Tibial nerve (tissue), 4 donors: ENCODE measurements at regions not wholly inside any gene's neighbourhood (a gene's known extent, or its start where the extent isn't known, plus 50 kb on each side); places are given as distances from the start of the nearest gene placed in this dataset.
"Not testable (repeated sequence)": the region's sequence is repeated elsewhere in the genome, so short reads cannot be mapped to it uniquely, and the experiment has no call there.

Experiments used
- DNase-seq, 2 donors: peaks; one replicate each; pipeline ENCODE4 v3.0.0-alpha.2; 2019; ENCODE audit warnings: low spot score in 2 of 2
- H3K27ac ChIP-seq, 4 donors: fragments of 200-600 bp; sonication (generic) in 3 of 4; one replicate each; pipeline ENCODE4 v1.5.1; 2017 to 2019; ENCODE audit warnings: mild to moderate bottlenecking in 1 of 4
- H3K27me3 ChIP-seq, 2 donors: fragments of 200-600 bp; sonication (generic) in 1 of 2; one replicate each; pipeline versions ENCODE4 v1.5.1 to v1.6.0; 2017 to 2019
- H3K36me3 ChIP-seq, 3 donors: fragments of 200-600 bp; sonication (generic); one replicate each; pipeline ENCODE4 v1.5.1; 2018 to 2019
- H3K4me1 ChIP-seq, 4 donors: fragments of 200-600 bp; sonication (generic) in 3 of 4; one replicate each; pipeline ENCODE4 v1.5.1; 2017 to 2019
- H3K4me3 ChIP-seq, 4 donors: fragments of 200-600 bp; sonication (generic) in 3 of 4; one replicate each; pipeline ENCODE4 v1.5.1; 2017 to 2019; ENCODE audit warnings: mild to moderate bottlenecking in 1 of 4, moderate library complexity in 1 of 4
- H3K9me3 ChIP-seq, 4 donors: fragments of 200-600 bp; sonication (generic) in 3 of 4; one replicate each; pipeline ENCODE4 v1.5.1; 2017 to 2019
- EP300 ChIP-seq, 2 donors: sonication (generic); formaldehyde crosslinking; IDR thresholded peaks; one replicate each; pipeline ENCODE4 v1.6.1; 2017; ENCODE audit warnings: antibody characterized with exemption in 2 of 2, mild to moderate bottlenecking in 1 of 2
- POLR2A ChIP-seq, 2 donors: fragments of 450-650 bp; IDR thresholded peaks; one replicate each; pipeline ENCODE4 v1.6.1; 2017; ENCODE audit warnings: antibody characterized with exemption in 2 of 2, mild to moderate bottlenecking in 2 of 2, moderate library complexity in 2 of 2
- WGBS, 2 donors: methylation state at CpG; one replicate each; pipeline ENCODE4 v1.1.5; 2018; 5-methylcytosine and 5-hydroxymethylcytosine counted together
- TF ChIP-seq, protein P1 (sequence below), 5 experiments: fragments of 200-600 bp in 3 of 5; fragments of 450-650 bp in 2 of 5; sonication (generic) in 3 of 5; IDR thresholded peaks; one replicate each; pipeline ENCODE4 v1.5.1; 2016 to 2019; ENCODE audit warnings: antibody characterized with exemption in 5 of 5, mild to moderate bottlenecking in 3 of 5, moderate library complexity in 2 of 5

DNA sequence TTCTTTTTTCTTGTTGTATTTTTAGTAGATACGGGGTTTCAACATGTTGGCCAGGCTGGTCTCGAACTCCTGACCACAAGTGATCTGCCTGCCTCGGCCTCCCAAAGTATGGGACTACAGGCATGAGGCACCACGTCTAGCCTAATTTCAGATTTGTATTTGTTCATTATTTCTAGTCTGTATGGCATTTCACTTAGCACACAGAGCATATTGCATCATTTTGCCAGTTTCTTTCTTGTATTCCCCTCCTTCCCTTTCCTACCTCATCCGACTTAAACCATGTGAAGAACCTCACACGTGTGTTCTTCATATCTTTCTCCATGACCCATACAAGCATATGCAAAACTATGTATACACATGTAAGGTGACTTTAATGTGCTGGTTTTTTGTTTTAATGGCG is 470.0 kb downstream of the CBLN4 start:
- Histone ChIP-seq H3K36me3 (no peaks in the 10 kb centered on the region), H3K27me3 (no peaks in the 10 kb centered on the region), H3K4me1 (peaks cover 0 to 6% (median 0%) of the 10 kb centered on the region in 4 donors), H3K9me3 (no peaks in the 10 kb centered on the region), H3K4me3 (no peak overlapping the region), H3K27ac (no peak overlapping the region)
- TF ChIP-seq, protein P1, sequence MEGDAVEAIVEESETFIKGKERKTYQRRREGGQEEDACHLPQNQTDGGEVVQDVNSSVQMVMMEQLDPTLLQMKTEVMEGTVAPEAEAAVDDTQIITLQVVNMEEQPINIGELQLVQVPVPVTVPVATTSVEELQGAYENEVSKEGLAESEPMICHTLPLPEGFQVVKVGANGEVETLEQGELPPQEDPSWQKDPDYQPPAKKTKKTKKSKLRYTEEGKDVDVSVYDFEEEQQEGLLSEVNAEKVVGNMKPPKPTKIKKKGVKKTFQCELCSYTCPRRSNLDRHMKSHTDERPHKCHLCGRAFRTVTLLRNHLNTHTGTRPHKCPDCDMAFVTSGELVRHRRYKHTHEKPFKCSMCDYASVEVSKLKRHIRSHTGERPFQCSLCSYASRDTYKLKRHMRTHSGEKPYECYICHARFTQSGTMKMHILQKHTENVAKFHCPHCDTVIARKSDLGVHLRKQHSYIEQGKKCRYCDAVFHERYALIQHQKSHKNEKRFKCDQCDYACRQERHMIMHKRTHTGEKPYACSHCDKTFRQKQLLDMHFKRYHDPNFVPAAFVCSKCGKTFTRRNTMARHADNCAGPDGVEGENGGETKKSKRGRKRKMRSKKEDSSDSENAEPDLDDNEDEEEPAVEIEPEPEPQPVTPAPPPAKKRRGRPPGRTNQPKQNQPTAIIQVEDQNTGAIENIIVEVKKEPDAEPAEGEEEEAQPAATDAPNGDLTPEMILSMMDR (IDR thresholded peaks at IDR 0.05) = no peak
- TF ChIP-seq POLR2A (IDR thresholded peaks at IDR 0.05) (no peak), EP300 (IDR thresholded peaks at IDR 0.05) (no peak)
- no peak for DNase-seq
- 73 to 85% methylated on average over 7 of the region's 7 CpGs for WGBS, 2 donors

DNA sequence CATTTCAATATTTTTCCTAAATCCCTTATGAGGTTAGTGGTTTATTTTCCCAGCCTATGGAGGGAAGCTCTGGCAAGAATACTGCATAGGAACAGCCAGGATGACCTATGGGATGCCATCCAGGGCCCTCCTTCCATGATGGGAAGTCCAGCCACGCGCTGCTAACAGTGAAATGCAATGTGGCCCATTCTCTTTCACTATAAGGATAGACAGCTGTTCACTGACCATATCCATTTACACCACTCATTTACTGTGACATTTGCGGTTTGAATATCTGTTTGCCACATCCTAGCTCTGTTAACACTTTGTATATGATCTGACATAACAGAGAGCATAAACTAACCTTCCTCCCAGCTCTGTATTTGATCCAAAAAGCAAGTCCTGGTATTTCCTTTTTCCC is 471.7 kb downstream of the CBLN4 start:
- no peak for TF ChIP-seq POLR2A (IDR thresholded peaks at IDR 0.05)
- no peak for TF ChIP-seq EP300 (IDR thresholded peaks at IDR 0.05)
- TF ChIP-seq, protein P1 (IDR thresholded peaks at IDR 0.05) = no peak

DNA sequence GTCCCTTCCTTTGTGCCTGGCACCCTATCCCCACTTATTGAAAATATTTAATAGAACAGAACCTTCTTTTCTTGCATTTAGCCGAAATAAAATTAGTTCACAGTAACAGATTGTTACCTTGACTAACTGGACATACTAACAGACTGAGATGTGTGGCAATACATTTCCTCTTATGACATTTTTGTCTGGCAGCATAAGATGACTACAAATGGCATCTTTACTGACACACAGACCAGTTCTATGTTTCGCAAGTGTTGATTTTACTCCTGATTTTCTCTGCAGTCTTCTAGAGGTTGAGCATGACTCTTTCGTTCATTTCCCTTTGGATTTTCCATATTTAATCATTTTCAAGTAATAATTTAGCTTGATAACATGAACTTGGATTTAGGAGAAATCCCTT is 474.6 kb downstream of the CBLN4 start:
- H3K9me3 ChIP-seq = no peaks in the 10 kb centered on the region
- no peak overlapping the region for H3K4me3 ChIP-seq
- DNase-seq = no peak
- H3K4me1 ChIP-seq = no peaks in the 10 kb centered on the region
- TF ChIP-seq EP300 (IDR thresholded peaks at IDR 0.05) (no peak), POLR2A (IDR thresholded peaks at IDR 0.05) (no peak)
- TF ChIP-seq, protein P1 (IDR thresholded peaks at IDR 0.05) = no peak
- no peak overlapping the region for H3K27ac ChIP-seq
- no peaks in the 10 kb centered on the region for H3K36me3 ChIP-seq
- H3K27me3 ChIP-seq = no peaks in the 10 kb centered on the region
- WGBS, 2 donors = 85 to 91% methylated on average over 3 of the region's 3 CpGs

More for the DNA sequence above, 471.7 kb downstream of the CBLN4 start:
- no peak overlapping the region for H3K4me3 ChIP-seq
- no peak overlapping the region for H3K27ac ChIP-seq
- peaks cover 0 to 6% (median 0%) of the 10 kb centered on the region in 4 donors for H3K4me1 ChIP-seq
- H3K36me3 ChIP-seq = no peaks in the 10 kb centered on the region
- H3K9me3 ChIP-seq = no peaks in the 10 kb centered on the region
- no peak for DNase-seq
- WGBS, 2 donors = 85% methylated on average over 3 of the region's 3 CpGs
- H3K27me3 ChIP-seq = no peaks in the 10 kb centered on the region

- Histone ChIP-seq H3K4me1 (no peaks in the 10 kb centered on the region), H3K36me3 (no peaks in the 10 kb centered on the region), H3K9me3 (peaks cover 0 to 2% (median 0%) of the 10 kb centered on the region in 4 donors), H3K27ac (no peak overlapping the region), H3K4me3 (no peak overlapping the region), H3K27me3 (no peaks in the 10 kb centered on the region)
- TF ChIP-seq POLR2A (IDR thresholded peaks at IDR 0.05) = no peak
- TF ChIP-seq EP300 (IDR thresholded peaks at IDR 0.05) = no peak
- TF ChIP-seq, protein P1 (IDR thresholded peaks at IDR 0.05) = no peak
- no peak for DNase-seq
- WGBS, 2 donors = 30 to 37% methylated on average over 3 of the region's 3 CpGs
Observed at GRCh38 chr20:55528482-55528881, 476.8 kb downstream of the CBLN4 start.

GRCh38 chr20:55522296-55522815 is 483.0 kb downstream of the CBLN4 start:
- Histone ChIP-seq H3K27ac (no peak overlapping the region), H3K27me3 (no peaks in the 10 kb centered on the region), H3K4me3 (no peak overlapping the region), H3K4me1 (no peaks in the 10 kb centered on the region), H3K9me3 (peaks cover 0 to 9% (median 0%) of the 10 kb centered on the region in 4 donors), H3K36me3 (no peaks in the 10 kb centered on the region)
- TF ChIP-seq, protein P1 (IDR thresholded peaks at IDR 0.05) = no peak
- no peak for TF ChIP-seq EP300 (IDR thresholded peaks at IDR 0.05)
- no peak for TF ChIP-seq POLR2A (IDR thresholded peaks at IDR 0.05)
- WGBS, 2 donors = 84 to 98% methylated on average over 3 to 4 of the region's 4 CpGs
- no peak for DNase-seq

DNA sequence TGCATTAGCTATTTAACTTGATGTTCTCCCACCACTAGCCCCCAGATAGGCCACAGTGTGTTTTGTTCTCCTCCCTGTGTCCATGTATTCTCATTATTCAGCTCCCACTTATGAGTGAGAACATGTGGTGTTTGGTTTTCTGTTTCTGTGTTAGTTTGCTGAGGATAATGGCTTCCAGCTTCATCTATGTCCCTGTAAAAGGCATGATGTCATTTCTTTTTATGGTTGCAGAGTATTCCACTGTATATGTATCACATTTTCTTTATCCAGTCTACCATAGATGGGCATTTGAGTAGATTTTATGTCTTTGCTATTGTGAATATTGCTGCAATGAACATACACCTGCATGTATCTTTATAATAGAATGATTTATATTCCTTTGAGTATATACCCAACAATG is 487.7 kb downstream of the CBLN4 start:
- not testable (repeated sequence) for H3K27me3 ChIP-seq, H3K27ac ChIP-seq, H3K4me3 ChIP-seq, H3K4me1 ChIP-seq, DNase-seq, H3K36me3 ChIP-seq, H3K9me3 ChIP-seq
